GM12878 (cell line): ENCODE measurements at regions not wholly inside any gene's neighbourhood (a gene's known extent, or its start where the extent isn't known, plus 50 kb on each side); places are given as distances from the start of the nearest gene placed in this dataset.

ENCODE experiments used
- ATAC-seq: fragments of 200-7000 bp; cut with Tn5 transposase; 3 replicates; pipeline ENCODE4 v1.9.1; 2020; ENCODE audit warnings: mild to moderate bottlenecking, moderate library complexity
- BruUV-seq: library from RNA; stranded (reverse); fragments of 400-500 nt; replicated peaks from 2 replicates; lab custom pipeline; 2021; lab: Mats Ljungman, UMichigan
- CTCF ChIA-PET: fragments of 300-600 bp; sonication (Branson Sonifier 250); formaldehyde crosslinking; extraction: SDS; loops from one replicate; lab custom pipeline; 2021; ENCODE audit warnings: inconsistent platforms; lab: Yijun Ruan, JAX
- POLR2A ChIA-PET: fragments of 350-600 bp; formaldehyde crosslinking; extraction: SDS; loops from one replicate; lab custom pipeline; 2021; ENCODE audit warnings: inconsistent platforms; lab: Charles Lee
- RAD21 ChIA-PET: fragments of 300-600 bp; sonication (Branson Sonifier 250); formaldehyde crosslinking; loops from one replicate; lab custom pipeline; 2023; ENCODE audit warnings: antibody characterized with exemption; ENCODE audit not compliant: unreplicated experiment; lab: Charles Lee
- SMC1A ChIA-PET: fragments of 300-600 bp; sonication (Branson Sonifier 250); formaldehyde crosslinking; loops from one replicate; lab custom pipeline; 2023; ENCODE audit not compliant: unreplicated experiment, uncharacterized antibody; lab: Charles Lee
- DNase-seq: peaks from one replicate; pipeline ENCODE4 v3.0.0-alpha.2; 2011; ENCODE audit warnings: low read depth, low spot score
- FAIRE-seq: peaks from 3 replicates; lab custom pipeline; 2011; peaks lifted over from hg19 to GRCh38; lab: Jason Lieb, UNC
- H2AFZ ChIP-seq: 2 replicates; pipeline ENCODE4 v1.6.0; 2011; ENCODE audit warnings: low read depth, low read length, control low read depth; ENCODE audit not compliant: control insufficient read depth
- H3K27ac ChIP-seq: 2 replicates; pipeline ENCODE4 v1.5.1; 2011; ENCODE audit warnings: control low read depth; ENCODE audit not compliant: control insufficient read depth, insufficient read depth
- H3K27me3 ChIP-seq, 2 experiments: replicated peaks in 1 of 2; 2 replicates each; pipeline versions ENCODE4 v1.6.0 to v1.6.1; 2011; ENCODE audit warnings: low read length in 1 of 2; ENCODE audit not compliant: control insufficient read depth in 2 of 2, insufficient read depth in 2 of 2
- H3K36me3 ChIP-seq, 2 experiments: 2 replicates each; pipeline ENCODE4 v1.5.1; 2011; ENCODE audit warnings: low read length in 1 of 2; ENCODE audit not compliant: control insufficient read depth in 2 of 2, insufficient read depth in 2 of 2
- H3K4me1 ChIP-seq: 2 replicates; pipeline ENCODE4 v1.6.1; 2011; ENCODE audit warnings: mild to moderate bottlenecking, low read length, moderate library complexity, mixed read lengths; ENCODE audit not compliant: control insufficient read depth, insufficient read depth
- H3K4me2 ChIP-seq: 2 replicates; pipeline ENCODE4 v1.6.0; 2011; ENCODE audit warnings: control low read depth; ENCODE audit not compliant: control insufficient read depth, insufficient read depth
- H3K4me3 ChIP-seq: fragments of 200-600 bp; sonication (generic); 2 replicates; pipeline ENCODE4 v1.5.1; 2016
- H3K79me2 ChIP-seq: 2 replicates; pipeline ENCODE4 v1.6.0; 2011; ENCODE audit warnings: low read length; ENCODE audit not compliant: control insufficient read depth, insufficient read depth
- H3K9ac ChIP-seq: 2 replicates; pipeline ENCODE4 v1.8.0; 2011; ENCODE audit warnings: low read length, control low read depth, mixed read lengths; ENCODE audit not compliant: control insufficient read depth, insufficient read depth
- H3K9me3 ChIP-seq: replicated peaks from 3 replicates; pipeline ENCODE4 v1.5.1; 2011; ENCODE audit warnings: mild to moderate bottlenecking, low read length; ENCODE audit not compliant: control insufficient read depth, insufficient read depth
- H4K20me1 ChIP-seq: 2 replicates; pipeline ENCODE4 v1.6.0; 2011; ENCODE audit not compliant: control insufficient read depth, insufficient read depth
- MLLT1 ChIP-seq: fragments of 450-650 bp; IDR thresholded peaks from 2 replicates; pipeline ENCODE4 v1.6.1; 2016; ENCODE audit warnings: mild to moderate bottlenecking
- NFIC ChIP-seq: IDR thresholded peaks from 2 replicates; pipeline ENCODE4 v1.6.1; 2012; ENCODE audit warnings: low read depth, mild to moderate bottlenecking, inconsistent platforms, low read length, moderate library complexity
- PBX3 ChIP-seq: IDR thresholded peaks from 2 replicates; pipeline ENCODE4 v1.6.1; 2011; ENCODE audit warnings: mild to moderate bottlenecking, low read depth, low read length, moderate library complexity; ENCODE audit not compliant: insufficient replicate concordance
- SUPT20H ChIP-seq: IDR thresholded peaks from 2 replicates; pipeline ENCODE4 v1.6.1; 2011; ENCODE audit warnings: low read depth, mild to moderate bottlenecking, low read length, moderate library complexity, borderline replicate concordance; ENCODE audit not compliant: control insufficient read depth
- TAF1 ChIP-seq: IDR thresholded peaks from 2 replicates; pipeline ENCODE4 v1.6.1; 2011; ENCODE audit warnings: mild to moderate bottlenecking, low read depth, low read length, borderline replicate concordance
- WGBS: methylation state at CpG from one replicate; pipeline ENCODE4 v1.1.6; 2016; ENCODE audit warnings: low lambda C conversion rate; ENCODE audit not compliant: insufficient replicate concordance, insufficient coverage; ENCODE audit errors: missing lambda C conversion rate; 5-methylcytosine and 5-hydroxymethylcytosine counted together
- in situ Hi-C: fragments of 300-500 bp; cut with MboI; formaldehyde crosslinking; loops from 9 replicates; pipeline ENCODE4 v1.14.3; 2018; ENCODE audit warnings: mixed read lengths
- intact Hi-C: fragments of 100-400 bp; cut with micrococcal nuclease; formaldehyde crosslinking; loops from one replicate; pipeline ENCODE4 v1.14.2; 2022; ENCODE audit not compliant: unreplicated experiment

DNA sequence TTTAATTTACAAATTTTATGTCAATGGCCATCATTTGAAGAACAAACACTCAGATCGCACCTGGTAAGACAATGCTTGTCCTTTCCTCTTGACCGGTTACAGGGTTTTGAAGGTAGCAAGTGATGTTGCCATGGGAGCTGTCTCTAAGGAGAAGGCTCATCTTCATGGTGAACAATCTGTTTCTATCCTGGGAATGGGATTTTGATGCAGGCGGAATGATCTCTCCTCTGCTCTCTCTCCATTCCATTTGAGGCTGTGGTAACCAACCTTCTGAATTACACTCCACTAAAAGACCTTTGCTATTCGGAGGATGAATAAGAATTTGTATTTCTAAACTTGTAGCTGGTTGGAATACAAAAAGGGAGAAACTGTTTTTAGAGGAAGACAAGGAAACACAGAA lies 57.9 kb upstream of the SLC5A9 start:
- Histone ChIP-seq H3K4me1 (no peaks in the 10 kb centered on the region), H3K4me3 (no peak overlapping the region), H3K79me2 (no peaks in the 10 kb centered on the region), H4K20me1 (no peaks in the 10 kb centered on the region), H3K9ac (no peak overlapping the region), H3K4me2 (no peak overlapping the region), H3K9me3 (no peaks in the 10 kb centered on the region), H2AFZ (no peak overlapping the region), H3K27ac (no peak overlapping the region), H3K27me3 (no peaks in the 10 kb centered on the region), H3K36me3 (no peaks in the 10 kb centered on the region)
- TF ChIP-seq TAF1 (no peak), MLLT1 (no peak), NFIC (no peak), PBX3 (no peak), SUPT20H (no peak)
- CTCF ChIA-PET = interaction anchor here (1.1 kb wide), 1 partner anchor 16 kb away, joined by 3 read pairs; no protein-coding TSS in a partner anchor
- RAD21 ChIA-PET = no interaction called here
- ATAC-seq = no peak
- no peak for FAIRE-seq
- intact Hi-C loops = no loop called here
- POLR2A ChIA-PET = no interaction called here
- SMC1A ChIA-PET = no interaction called here
- in situ Hi-C loops = no loop called here
- no TSS peak for BruUV-seq
- 29% methylated on average over 4 of the region's 4 CpGs for WGBS
- DNase-seq = no peak
